HepG2 (cell line): ENCODE measurements at regions not wholly inside any gene's neighbourhood (a gene's known extent, or its start where the extent isn't known, plus 50 kb on each side); places are given as distances from the start of the nearest gene placed in this dataset.

ENCODE experiments used
- ATAC-seq: fragments of 200-7000 bp; cut with Tn5 transposase; 3 replicates; pipeline ENCODE4 v1.9.1; 2020; ENCODE audit warnings: mild to moderate bottlenecking, moderate library complexity
- BruUV-seq: library from RNA; stranded (reverse); fragments of 400-500 nt; replicated peaks from 2 replicates; lab custom pipeline; 2021; lab: Mats Ljungman, UMichigan
- CTCF ChIA-PET: fragments of 300-600 bp; formaldehyde crosslinking; extraction: SDS; loops from one replicate; lab custom pipeline; 2021; ENCODE audit warnings: low total read pairs, inconsistent platforms, low intra/inter-chr PET ratio; lab: Yijun Ruan, JAX
- POLR2A ChIA-PET: fragments of 350-600 bp; sonication (Branson Sonifier 250); formaldehyde crosslinking; loops from one replicate; lab custom pipeline; 2020; ENCODE audit warnings: antibody characterized with exemption, inconsistent platforms; lab: Yijun Ruan, JAX
- DNase-seq: peaks from one replicate; pipeline ENCODE4 v3.0.0-alpha.2; 2015; ENCODE audit warnings: low spot score
- FAIRE-seq: peaks from 3 replicates; lab custom pipeline; 2011; peaks lifted over from hg19 to GRCh38; lab: Jason Lieb, UNC
- H2AFZ ChIP-seq: one replicate; pipeline ENCODE4 v1.6.1; 2011; ENCODE audit warnings: low read length, inconsistent platforms
- H3K27ac ChIP-seq: fragments of 300-600 bp; 3 replicates; pipeline ENCODE4 v1.8.0; 2011; ENCODE audit warnings: mixed run types, mild to moderate bottlenecking, mixed read lengths, low read length, inconsistent platforms; ENCODE audit not compliant: insufficient read depth; ENCODE audit errors: extremely low read length
- H3K27me3 ChIP-seq, 2 experiments: fragments of 200-600 bp in 1 of 2; 2 replicates in 1 of 2; 3 replicates in 1 of 2; pipeline versions ENCODE4 v1.6.0 to v1.8.0; 2011; ENCODE audit warnings: low read length in 2 of 2, mild to moderate bottlenecking in 2 of 2, moderate library complexity in 2 of 2, inconsistent platforms in 1 of 2; ENCODE audit not compliant: insufficient read depth in 2 of 2, control insufficient read depth in 1 of 2
- H3K36me3 ChIP-seq, 2 experiments: fragments of 200-600 bp in 1 of 2; replicated peaks in 1 of 2; 2 replicates in 1 of 2; 3 replicates in 1 of 2; pipeline versions ENCODE4 v1.5.1 to v1.8.0; 2011; ENCODE audit warnings: low read length in 2 of 2, inconsistent platforms in 1 of 2; ENCODE audit not compliant: insufficient read depth in 2 of 2, control insufficient read depth in 1 of 2
- H3K4me1 ChIP-seq: 2 replicates; pipeline ENCODE4 v1.5.1; 2012; ENCODE audit warnings: low read length, inconsistent platforms; ENCODE audit not compliant: insufficient read depth
- H3K4me2 ChIP-seq: 2 replicates; pipeline ENCODE4 v1.6.0; 2011; ENCODE audit warnings: low read depth, low read length, inconsistent platforms
- H3K4me3 ChIP-seq, 3 experiments: fragments of 200-600 bp in 1 of 3; sonication (generic), shearing (Covaris generic) in 1 of 3; replicated peaks in 1 of 3; 2 replicates each; pipeline ENCODE4 v1.5.1; 2011 to 2016; ENCODE audit warnings: low read length in 3 of 3, inconsistent platforms in 2 of 3, low read depth in 2 of 3, mild to moderate bottlenecking in 2 of 3, control low read depth in 1 of 3, mixed read lengths in 1 of 3; ENCODE audit not compliant: insufficient read depth in 1 of 3
- H3K79me2 ChIP-seq: one replicate; pipeline ENCODE4 v1.6.1; 2011; ENCODE audit warnings: low read length, inconsistent platforms; ENCODE audit not compliant: insufficient read depth
- H3K9ac ChIP-seq: 2 replicates; pipeline ENCODE4 v1.6.0; 2011; ENCODE audit warnings: mild to moderate bottlenecking, low read depth, low read length, inconsistent platforms; ENCODE audit not compliant: insufficient read depth
- H3K9me3 ChIP-seq: 2 replicates; pipeline ENCODE4 v1.5.1; 2012; ENCODE audit warnings: mild to moderate bottlenecking, low read length
- H4K20me1 ChIP-seq: 2 replicates; pipeline ENCODE4 v1.6.0; 2011; ENCODE audit warnings: inconsistent platforms, mild to moderate bottlenecking, low read length, moderate library complexity; ENCODE audit not compliant: insufficient read depth
- ARID3A ChIP-seq: IDR thresholded peaks from 2 replicates; pipeline ENCODE4 v1.6.1; 2012; ENCODE audit warnings: low read depth, low read length, improper control_type of control experiment
- ATF3 ChIP-seq: sonication (generic); formaldehyde crosslinking; IDR thresholded peaks from 2 replicates; pipeline ENCODE4 v1.4.0; 2020; ENCODE audit warnings: missing genetic modification reagents
- CENPT ChIP-seq: sonication (generic); formaldehyde crosslinking; IDR thresholded peaks from 2 replicates; pipeline ENCODE4 v1.8.0; 2022; ENCODE audit warnings: low read depth, mild to moderate bottlenecking, moderate library complexity, missing genetic modification reagents
- EED ChIP-seq: sonication (generic); formaldehyde crosslinking; IDR thresholded peaks from 2 replicates; pipeline ENCODE4 v1.5.0; 2020; ENCODE audit warnings: mild to moderate bottlenecking, missing genetic modification reagents
- EHMT2 ChIP-seq: fragments of 200-600 bp; sonication (generic); IDR thresholded peaks from 2 replicates; pipeline ENCODE4 v1.7.0; 2017; ENCODE audit warnings: antibody characterized with exemption, low read depth, low read length, borderline replicate concordance
- GMEB2 ChIP-seq: IDR thresholded peaks from 2 replicates; pipeline ENCODE4 v1.6.1; 2016; ENCODE audit warnings: missing biosample characterization, missing genetic modification reagents, low read depth
- MYC ChIP-seq: sonication (generic); formaldehyde crosslinking; IDR thresholded peaks from 2 replicates; pipeline ENCODE4 v1.9.0; 2021; ENCODE audit warnings: missing genetic modification reagents, borderline replicate concordance
- ONECUT2 ChIP-seq: sonication (generic); formaldehyde crosslinking; IDR thresholded peaks from 2 replicates; pipeline ENCODE4 v1.4.0; 2020; ENCODE audit warnings: missing genetic modification reagents
- POLR2A ChIP-seq, 2 experiments: IDR thresholded peaks; 2 replicates each; pipeline ENCODE4 v1.6.1; 2011; ENCODE audit warnings: low read depth in 2 of 2, low read length in 2 of 2, mild to moderate bottlenecking in 1 of 2, moderate library complexity in 1 of 2; ENCODE audit not compliant: insufficient read depth in 1 of 2
- SP140L ChIP-seq: sonication (generic); formaldehyde crosslinking; IDR thresholded peaks from 2 replicates; pipeline ENCODE4 v1.4.0; 2020; ENCODE audit warnings: missing genetic modification reagents, borderline replicate concordance
- ZBTB7B ChIP-seq: sonication (generic); formaldehyde crosslinking; IDR thresholded peaks from 2 replicates; pipeline ENCODE4 v1.4.0; 2020; ENCODE audit warnings: missing genetic modification reagents
- ZC3H4 ChIP-seq: sonication (generic); formaldehyde crosslinking; IDR thresholded peaks from 2 replicates; pipeline ENCODE4 v1.4.0; 2020; ENCODE audit warnings: missing genetic modification reagents, borderline replicate concordance
- ZEB1 ChIP-seq: IDR thresholded peaks from 2 replicates; pipeline ENCODE4 v1.6.1; 2012; ENCODE audit warnings: mild to moderate bottlenecking, low read depth, inconsistent platforms; ENCODE audit not compliant: insufficient replicate concordance
- ZFP91 ChIP-seq: sonication (generic); formaldehyde crosslinking; IDR thresholded peaks from 2 replicates; pipeline ENCODE4 v1.9.0; 2022; ENCODE audit warnings: missing genetic modification reagents, mild to moderate bottlenecking, borderline replicate concordance
- ZNF337 ChIP-seq: sonication (generic); formaldehyde crosslinking; IDR thresholded peaks from 2 replicates; pipeline ENCODE4 v1.5.1; 2020; ENCODE audit warnings: missing genetic modification reagents, low read depth, mild to moderate bottlenecking, borderline replicate concordance
- ZNF713 ChIP-seq: sonication (generic); formaldehyde crosslinking; IDR thresholded peaks from 2 replicates; pipeline ENCODE4 v1.4.0; 2020; ENCODE audit warnings: mild to moderate bottlenecking, missing genetic modification reagents
- ZNF768 ChIP-seq: sonication (generic); formaldehyde crosslinking; IDR thresholded peaks from 2 replicates; pipeline ENCODE4 v1.4.0; 2020; ENCODE audit warnings: missing genetic modification reagents
- ZNF776 ChIP-seq: sonication (generic); formaldehyde crosslinking; IDR thresholded peaks from 2 replicates; pipeline ENCODE4 v1.4.0; 2020; ENCODE audit warnings: mild to moderate bottlenecking, missing genetic modification reagents
- WGBS: methylation state at CpG from one replicate; pipeline ENCODE4 v1.1.6; 2017; ENCODE audit warnings: low lambda C conversion rate; 5-methylcytosine and 5-hydroxymethylcytosine counted together
- in situ Hi-C: cut with HindIII; loops from 2 replicates; pipeline ENCODE4 v1.10.0; 2017; ENCODE audit warnings: low pct_unique_long_range_greater_than_20kb; ENCODE audit not compliant: extremely low pct_ligation_motif_present
- intact Hi-C: fragments of 100-400 bp; cut with micrococcal nuclease; formaldehyde crosslinking; loops from one replicate; pipeline ENCODE4 v1.10.0; 2022; ENCODE audit not compliant: unreplicated experiment

- Histone ChIP-seq H3K27ac (no peak overlapping the region), H3K36me3 (no peaks in the 10 kb centered on the region), H3K4me3 (no peak overlapping the region), H3K27me3 (no peaks in the 10 kb centered on the region), H3K9me3 (no peaks in the 10 kb centered on the region), H3K79me2 (no peaks in the 10 kb centered on the region), H4K20me1 (no peaks in the 10 kb centered on the region), H3K9ac (no peak overlapping the region), H3K4me1 (no peaks in the 10 kb centered on the region), H2AFZ (no peak overlapping the region), H3K4me2 (no peak overlapping the region)
- no peak for DNase-seq
- intact Hi-C loops (no loop called here), in situ Hi-C loops (no loop called here)
- no peak for FAIRE-seq
- BruUV-seq: no TSS peak
- 0% methylated on average over 1 of the region's 3 CpGs for WGBS
- TF ChIP-seq CENPT (CRISPR knock-in tag) (no peak), ZNF713 (CRISPR knock-in tag) (no peak), ARID3A (no peak), EED (CRISPR knock-in tag) (no peak), ZNF768 (CRISPR knock-in tag) (no peak), POLR2A (IDR thresholded peaks at IDR 0.05; ENCODE audit: insufficient read depth in 1 of 2, low read depth in 2 of 2, low read length in 2 of 2) (no peak), MYC (no peak), ONECUT2 (CRISPR knock-in tag) (no peak), ATF3 (CRISPR knock-in tag) (no peak), SP140L (CRISPR knock-in tag) (no peak), ZBTB7B (CRISPR knock-in tag) (no peak), ZNF337 (no peak), ZEB1 (no peak), ZC3H4 (CRISPR knock-in tag) (no peak), EHMT2 (no peak), GMEB2 (no peak), ZFP91 (no peak), ZNF776 (no peak)
- ChIA-PET POLR2A (no interaction called here), CTCF (no interaction called here)
- ATAC-seq: no peak
Measured at GRCh38 chrX:5829469-5829868, 399.2 kb downstream of the NLGN4X start.
